B cell (primary cell): ENCODE measurements at regions not wholly inside any gene's neighbourhood (a gene's known extent, or its start where the extent isn't known, plus 50 kb on each side); places are given as distances from the start of the nearest gene placed in this dataset.

ENCODE experiments used
- ATAC-seq: fragments of 200-7000 bp; cut with Tn5 transposase; one replicate; pipeline ENCODE4 v1.10.0; 2021; ENCODE audit warnings: low read depth, mild to moderate bottlenecking, moderate number of reproducible peaks, moderate library complexity
- CTCF ChIA-PET: fragments of 350-600 bp; sonication (Branson Sonifier 250); formaldehyde crosslinking; loops from one replicate; lab custom pipeline; 2021; ENCODE audit warnings: antibody characterized with exemption, inconsistent platforms; lab: Charles Lee
- POLR2A ChIA-PET: fragments of 350-600 bp; sonication (Branson Sonifier 250); formaldehyde crosslinking; loops from one replicate; lab custom pipeline; 2021; ENCODE audit warnings: antibody characterized with exemption; lab: Charles Lee
- DNase-seq: peaks from one replicate; pipeline ENCODE4 v3.0.0; 2013
- H2AFZ ChIP-seq: 2 replicates; pipeline ENCODE4 v1.6.1; 2012; ENCODE audit warnings: mild to moderate bottlenecking, low read depth, low read length; ENCODE audit not compliant: insufficient read depth, poor library complexity, severe bottlenecking
- H3K27ac ChIP-seq, 2 donors: 1 replicate in 1 of 2; 2 replicates in 1 of 2; pipeline ENCODE4 v1.5.1; 2012 to 2013; ENCODE audit warnings: low read length in 2 of 2, mild to moderate bottlenecking in 2 of 2, moderate library complexity in 1 of 2
- H3K27me3 ChIP-seq, 4 experiments: fragments of 200-600 bp in 1 of 4; sonication (generic) in 1 of 4; replicated peaks in 1 of 4; 1 replicate in 2 of 4; 2 replicates in 2 of 4; pipeline versions ENCODE4 v1.6.1 to v1.7.0; 2013 to 2016; ENCODE audit warnings: low read length in 3 of 4, mild to moderate bottlenecking in 2 of 4, mixed read lengths in 1 of 4, moderate library complexity in 1 of 4; ENCODE audit not compliant: insufficient read depth in 4 of 4, control insufficient read depth in 3 of 4; ENCODE audit errors: control extremely low read depth in 1 of 4
- H3K36me3 ChIP-seq, 2 experiments: replicated peaks in 1 of 2; 1 replicate in 1 of 2; 2 replicates in 1 of 2; pipeline versions ENCODE4 v1.6.1 to v1.7.1; 2013; ENCODE audit warnings: low read length in 1 of 2; ENCODE audit not compliant: insufficient read depth in 2 of 2, control insufficient read depth in 1 of 2; ENCODE audit errors: control extremely low read depth in 1 of 2, extremely low read depth in 1 of 2
- H3K4me1 ChIP-seq, 2 donors: fragments of 200-600 bp in 1 of 2; sonication (generic) in 1 of 2; 1 replicate in 1 of 2; 2 replicates in 1 of 2; pipeline versions ENCODE4 v1.5.1 to v1.6.1; 2013 to 2017; ENCODE audit warnings: low read length in 2 of 2; ENCODE audit not compliant: control insufficient read depth in 2 of 2, insufficient read depth in 2 of 2
- H3K4me2 ChIP-seq: replicated peaks from 2 replicates; pipeline ENCODE3; 2012; ENCODE audit warnings: mild to moderate bottlenecking, low read depth, low read length; ENCODE audit not compliant: poor library complexity, severe bottlenecking
- H3K4me3 ChIP-seq, 5 experiments: fragments of 200-600 bp in 1 of 5; sonication (generic) in 1 of 5; 1 replicate in 3 of 5; 2 replicates in 2 of 5; pipeline versions ENCODE4 v1.5.1 to v1.7.0; 2011 to 2016; ENCODE audit warnings: low read length in 4 of 5, mild to moderate bottlenecking in 4 of 5, low read depth in 2 of 5, control low read depth in 1 of 5, moderate library complexity in 1 of 5; ENCODE audit not compliant: insufficient read depth in 1 of 5; ENCODE audit errors: control extremely low read depth in 1 of 5, extremely low read depth in 1 of 5
- H3K79me2 ChIP-seq: fragments of 200-600 bp; sonication (generic); one replicate; pipeline ENCODE4 v1.6.0; 2016; ENCODE audit warnings: low read length; ENCODE audit not compliant: control insufficient read depth, insufficient read depth
- H3K9ac ChIP-seq: fragments of 200-600 bp; sonication (generic); 2 replicates; pipeline ENCODE4 v1.6.1; 2017; ENCODE audit warnings: mild to moderate bottlenecking, low read length, moderate library complexity
- H3K9me3 ChIP-seq, 3 donors: one replicate each; pipeline versions ENCODE4 v1.6.1 to v1.7.1; 2013; ENCODE audit warnings: low read length in 2 of 3; ENCODE audit not compliant: control insufficient read depth in 2 of 3, insufficient read depth in 1 of 3; ENCODE audit errors: control extremely low read depth in 1 of 3
- H4K20me1 ChIP-seq: 2 replicates; pipeline ENCODE4 v1.6.0; 2012; ENCODE audit warnings: mild to moderate bottlenecking, low read length; ENCODE audit not compliant: insufficient read depth, control insufficient read depth, poor library complexity, severe bottlenecking
- H3K27ac Mint-ChIP-seq: one replicate; pipeline ENCODE4 v1.8.0; 2021; ENCODE audit warnings: mixed read lengths
- H3K27me3 Mint-ChIP-seq: one replicate; pipeline ENCODE4 v1.8.0; 2021; ENCODE audit warnings: mixed read lengths
- H3K4me1 Mint-ChIP-seq: one replicate; pipeline ENCODE4 v1.8.0; 2021; ENCODE audit warnings: mixed read lengths
- H3K4me3 Mint-ChIP-seq: one replicate; pipeline ENCODE4 v1.8.0; 2021; ENCODE audit warnings: mixed read lengths
- H3K9me3 Mint-ChIP-seq: one replicate; pipeline ENCODE4 v1.8.0; 2022; ENCODE audit warnings: mixed read lengths; ENCODE audit not compliant: insufficient read depth
- CTCF ChIP-seq: fragments of 200-600 bp; IDR thresholded peaks from one replicate; pipeline ENCODE4 v1.8.0; 2022; ENCODE audit warnings: antibody characterized with exemption, mild to moderate bottlenecking
- EZH2 ChIP-seq: IDR thresholded peaks from 2 replicates; pipeline ENCODE4 v1.6.1; 2012; ENCODE audit warnings: borderline replicate concordance, low read depth, mild to moderate bottlenecking, moderate library complexity, low read length; ENCODE audit not compliant: insufficient read depth, poor library complexity, severe bottlenecking
- WGBS: methylation state at CpG from one replicate; pipeline ENCODE4 v1.1.5; 2013; ENCODE audit warnings: missing lambda C conversion rate; ENCODE audit not compliant: insufficient coverage; 5-methylcytosine and 5-hydroxymethylcytosine counted together
- intact Hi-C: fragments of 100-400 bp; cut with micrococcal nuclease; formaldehyde crosslinking; loops from one replicate; pipeline ENCODE4 v1.10.0; 2022

GRCh38 chr2:19048593-19049266 lies 309.7 kb downstream of the OSR1 start:
- CTCF ChIA-PET: no interaction called here
- Histone ChIP-seq H3K79me2 (no peaks in the 10 kb centered on the region), H3K4me3 (no peak overlapping the region), H2AFZ (no peak overlapping the region), H4K20me1 (no peaks in the 10 kb centered on the region), H3K4me1 (no peaks in the 10 kb centered on the region), H3K27me3 (no peaks in the 10 kb centered on the region), H3K27ac (no peak overlapping the region), H3K9me3 (no peaks in the 10 kb centered on the region), H3K9ac (no peak overlapping the region), H3K36me3 (no peaks in the 10 kb centered on the region), H3K4me2 (no peak overlapping the region)
- Mint-ChIP-seq H3K4me3 (no peak overlapping the region), H3K9me3 (no peaks in the 10 kb centered on the region), H3K27ac (no peak overlapping the region), H3K27me3 (no peaks in the 10 kb centered on the region), H3K4me1 (no peaks in the 10 kb centered on the region)
- DNase-seq (no peak), ATAC-seq (no peak)
- WGBS: no CpG with 5 or more reads among the region's 5 CpGs
- POLR2A ChIA-PET: no interaction called here
- no peak for TF ChIP-seq CTCF
- no peak for TF ChIP-seq EZH2
- intact Hi-C loops: no loop called here

GRCh38 chr2:19046986-19047780 lies 311.2 kb downstream of the OSR1 start:
- intact Hi-C loops: no loop called here

More at GRCh38 chr2:19046986-19047780, 311.2 kb downstream of the OSR1 start:
- Histone ChIP-seq H3K9ac (no peak overlapping the region), H3K4me2 (no peak overlapping the region), H3K27ac (no peak overlapping the region), H3K4me1 (no peaks in the 10 kb centered on the region), H3K4me3 (no peak overlapping the region), H2AFZ (no peak overlapping the region), H3K27me3 (no peaks in the 10 kb centered on the region), H3K36me3 (no peaks in the 10 kb centered on the region), H4K20me1 (no peaks in the 10 kb centered on the region), H3K9me3 (no peaks in the 10 kb centered on the region), H3K79me2 (no peaks in the 10 kb centered on the region)
- CTCF ChIA-PET: no interaction called here
- Mint-ChIP-seq H3K4me1 (no peaks in the 10 kb centered on the region), H3K4me3 (no peak overlapping the region), H3K27ac (no peak overlapping the region), H3K9me3 (no peaks in the 10 kb centered on the region), H3K27me3 (no peaks in the 10 kb centered on the region)
- 82% methylated on average over 2 of the region's 4 CpGs for WGBS
- TF ChIP-seq EZH2 (no peak), CTCF (no peak)
- ATAC-seq: no peak
- POLR2A ChIA-PET: no interaction called here
- DNase-seq: no peak
